ENCODE measurements at regions not wholly inside any gene's neighbourhood (a gene's known extent, or its start where the extent isn't known, plus 50 kb on each side); places are given as distances from the start of the nearest gene placed in this dataset.

- Histone ChIP-seq H3K4me1 (ENCODE audit: insufficient read depth, poor library complexity, severe bottlenecking) (no peaks in the 10 kb centered on the region), H3K9me3 (ENCODE audit: severe bottlenecking) (no peaks in the 10 kb centered on the region), H3K27me3 (ENCODE audit: insufficient read depth, poor library complexity, severe bottlenecking) (no peaks in the 10 kb centered on the region), H3K36me3 (ENCODE audit: low read depth) (no peaks in the 10 kb centered on the region), H3K27ac (ENCODE audit: poor library complexity, severe bottlenecking) (no peak overlapping the region), H3K4me3 (ENCODE audit: severe bottlenecking) (no peak overlapping the region)
- TF ChIP-seq CTCF (IDR thresholded peaks at IDR 0.05; ENCODE audit: poor library complexity, severe bottlenecking) = no peak
- ATAC-seq (ENCODE audit: low read depth) = no peak
- no peak for DNase-seq (ENCODE audit: low spot score)
Observed at GRCh38 chr4:114389070-114389685, 209.4 kb upstream of the UGT8 start.

- TF ChIP-seq CTCF (IDR thresholded peaks at IDR 0.05; ENCODE audit: poor library complexity, severe bottlenecking) = no peak
- no peaks in the 10 kb centered on the region for H3K27me3 ChIP-seq (ENCODE audit: insufficient read depth, poor library complexity, severe bottlenecking)
- H3K36me3 ChIP-seq (ENCODE audit: low read depth) = no peaks in the 10 kb centered on the region
- ATAC-seq (ENCODE audit: low read depth) (no peak), DNase-seq (ENCODE audit: low spot score) (no peak)
- H3K9me3 ChIP-seq (ENCODE audit: severe bottlenecking) = no peaks in the 10 kb centered on the region
- no peak overlapping the region for H3K4me3 ChIP-seq (ENCODE audit: severe bottlenecking)
- no peaks in the 10 kb centered on the region for H3K4me1 ChIP-seq (ENCODE audit: insufficient read depth, poor library complexity, severe bottlenecking)
- no peak overlapping the region for H3K27ac ChIP-seq (ENCODE audit: poor library complexity, severe bottlenecking)
Observed at GRCh38 chr4:114393295-114394038, 205.1 kb upstream of the UGT8 start.

GRCh38 chr4:114396808-114397207 lies 201.8 kb upstream of the UGT8 start:
- Histone ChIP-seq H3K27ac (ENCODE audit: poor library complexity, severe bottlenecking) (no peak overlapping the region), H3K27me3 (ENCODE audit: insufficient read depth, poor library complexity, severe bottlenecking) (no peaks in the 10 kb centered on the region), H3K4me3 (ENCODE audit: severe bottlenecking) (no peak overlapping the region), H3K4me1 (ENCODE audit: insufficient read depth, poor library complexity, severe bottlenecking) (no peaks in the 10 kb centered on the region), H3K9me3 (ENCODE audit: severe bottlenecking) (no peaks in the 10 kb centered on the region), H3K36me3 (ENCODE audit: low read depth) (no peaks in the 10 kb centered on the region)
- no peak for TF ChIP-seq CTCF (IDR thresholded peaks at IDR 0.05; ENCODE audit: poor library complexity, severe bottlenecking)
- ATAC-seq (ENCODE audit: low read depth) (no peak), DNase-seq (ENCODE audit: low spot score) (no peak)

GRCh38 chr4:114398410-114398809 lies 200.2 kb upstream of the UGT8 start:
- ATAC-seq (ENCODE audit: low read depth) = no peak
- no peak overlapping the region for H3K27ac ChIP-seq (ENCODE audit: poor library complexity, severe bottlenecking)

More at GRCh38 chr4:114398410-114398809, 200.2 kb upstream of the UGT8 start:
- H3K36me3 ChIP-seq (ENCODE audit: low read depth) = no peaks in the 10 kb centered on the region
- H3K4me1 ChIP-seq (ENCODE audit: insufficient read depth, poor library complexity, severe bottlenecking) = no peaks in the 10 kb centered on the region
- no peaks in the 10 kb centered on the region for H3K9me3 ChIP-seq (ENCODE audit: severe bottlenecking)
- no peak for DNase-seq (ENCODE audit: low spot score)
- H3K27me3 ChIP-seq (ENCODE audit: insufficient read depth, poor library complexity, severe bottlenecking) = no peaks in the 10 kb centered on the region
- TF ChIP-seq CTCF (IDR thresholded peaks at IDR 0.05; ENCODE audit: poor library complexity, severe bottlenecking) = no peak
- H3K4me3 ChIP-seq (ENCODE audit: severe bottlenecking) = no peak overlapping the region

All from RWPE2 (cell line).